ENCODE measurements at regions not wholly inside any gene's neighbourhood (a gene's known extent, or its start where the extent isn't known, plus 50 kb on each side); places are given as distances from the start of the nearest gene placed in this dataset.

GRCh38 chr7:25752967-25753791, 398.8 kb upstream of the NFE2L3 start:
- no peak for DNase-seq (ENCODE audit: low spot score in 2 of 2)
- intact Hi-C loops (cut with DNase I; ENCODE audit: low total_unique reads) = no loop called here

GRCh38 chr7:25753837-25754236, 398.2 kb upstream of the NFE2L3 start:
- no peak for DNase-seq (ENCODE audit: low spot score in 2 of 2)
- H3K4me3 ChIP-seq (ENCODE audit: low read depth, poor library complexity, severe bottlenecking) = no peak overlapping the region
- intact Hi-C loops (cut with DNase I; ENCODE audit: low total_unique reads) = no loop called here
- TF ChIP-seq CTCF (IDR thresholded peaks at IDR 0.05) (no peak), POLR2A (IDR thresholded peaks at IDR 0.05) (no peak)
- 82 to 89% methylated on average over 10 of the region's 10 CpGs for WGBS, 2 donors

More at GRCh38 chr7:25752967-25753791, 398.8 kb upstream of the NFE2L3 start:
- 79 to 85% methylated on average over 16 of the region's 16 CpGs for WGBS, 2 donors
- no peak overlapping the region for H3K4me3 ChIP-seq (ENCODE audit: low read depth, poor library complexity, severe bottlenecking)
- TF ChIP-seq POLR2A (IDR thresholded peaks at IDR 0.05) (no peak), CTCF (IDR thresholded peaks at IDR 0.05) (no peak)

DNA sequence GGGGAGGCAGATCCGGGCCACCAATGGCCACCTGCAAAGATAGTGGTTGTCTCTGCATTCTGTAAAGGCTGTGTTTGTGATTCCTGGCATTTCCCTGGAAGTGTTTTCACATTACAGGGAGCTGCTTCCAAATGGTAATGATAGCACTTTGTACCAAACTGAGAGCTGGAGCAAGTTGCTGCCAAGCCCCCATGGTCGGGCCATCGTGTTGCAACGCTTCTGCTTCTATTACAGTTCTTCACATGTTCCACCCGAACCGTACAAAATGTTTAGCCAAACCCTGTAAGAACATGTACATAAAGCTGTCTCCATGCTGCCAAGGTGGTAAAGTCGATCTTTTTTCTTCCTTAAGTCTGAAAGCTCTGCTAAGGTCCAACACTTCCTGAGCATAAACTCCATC, 397.7 kb upstream of the NFE2L3 start:
- 43 to 55% methylated on average over 7 of the region's 7 CpGs for WGBS, 2 donors
- intact Hi-C loops (cut with DNase I; ENCODE audit: low total_unique reads) = no loop called here
- peak in 1 of 2 donors; percentile 33 for DNase-seq (ENCODE audit: low spot score in 2 of 2)
- TF ChIP-seq POLR2A (IDR thresholded peaks at IDR 0.05) (no peak), CTCF (IDR thresholded peaks at IDR 0.05) (no peak)
- H3K4me3 ChIP-seq (ENCODE audit: low read depth, poor library complexity, severe bottlenecking) = no peak overlapping the region

DNA sequence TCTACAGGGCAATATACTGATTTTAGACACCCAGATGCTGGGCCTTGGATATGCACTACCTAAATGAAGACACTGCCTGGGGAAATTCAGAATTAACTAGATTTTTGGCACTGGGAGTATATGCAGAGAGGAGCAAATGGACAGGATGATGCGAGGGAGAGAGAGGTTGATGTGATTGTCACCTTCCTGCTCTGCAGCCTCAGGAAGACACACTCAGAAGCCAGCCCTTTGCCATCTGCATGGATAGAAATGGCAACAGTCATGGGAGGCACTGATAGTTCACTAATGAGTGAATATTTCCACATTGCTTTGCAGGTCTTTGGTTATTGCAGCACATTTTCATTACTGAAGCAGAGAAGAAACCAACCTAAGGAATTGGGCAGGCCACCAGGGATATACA, 397.2 kb upstream of the NFE2L3 start:
- intact Hi-C loops (cut with DNase I; ENCODE audit: low total_unique reads) = no loop called here
- no peak for DNase-seq (ENCODE audit: low spot score in 2 of 2)
- WGBS, 2 donors = 50 to 64% methylated on average over 1 of the region's 1 CpG
- TF ChIP-seq CTCF (IDR thresholded peaks at IDR 0.05) (no peak), POLR2A (IDR thresholded peaks at IDR 0.05) (no peak)
- H3K4me3 ChIP-seq (ENCODE audit: low read depth, poor library complexity, severe bottlenecking) = no peak overlapping the region

GRCh38 chr7:25756601-25757000, 395.4 kb upstream of the NFE2L3 start:
- intact Hi-C loops (cut with DNase I; ENCODE audit: low total_unique reads) = no loop called here
- no peak overlapping the region for H3K4me3 ChIP-seq (ENCODE audit: low read depth, poor library complexity, severe bottlenecking)
- DNase-seq (ENCODE audit: low spot score in 2 of 2) = no peak
- no peak for TF ChIP-seq CTCF (IDR thresholded peaks at IDR 0.05)
- TF ChIP-seq POLR2A (IDR thresholded peaks at IDR 0.05) = no peak

DNA sequence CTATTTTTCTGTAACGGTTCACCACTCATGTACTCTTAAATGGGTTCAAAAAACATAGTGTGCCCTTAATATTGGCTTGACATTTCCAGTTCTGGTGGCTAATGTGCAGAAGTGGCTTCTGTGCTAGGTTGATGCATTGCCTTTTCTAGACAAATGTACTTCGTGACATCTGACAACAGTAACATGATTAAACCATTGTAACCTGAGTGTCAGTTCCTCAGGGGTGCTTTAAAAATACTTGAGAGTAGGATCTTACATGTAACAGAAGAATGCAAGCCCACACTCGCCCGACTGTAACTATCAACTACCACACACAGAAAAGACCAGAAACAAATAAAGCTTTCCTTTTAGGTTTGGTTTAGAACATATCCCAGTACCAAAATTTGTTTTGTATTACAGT, 393.4 kb upstream of the NFE2L3 start:
- intact Hi-C loops (cut with DNase I; ENCODE audit: low total_unique reads) = no loop called here
- 46 to 63% methylated on average over 4 of the region's 4 CpGs for WGBS, 2 donors
- no peak for DNase-seq (ENCODE audit: low spot score in 2 of 2)
- no peak overlapping the region for H3K4me3 ChIP-seq (ENCODE audit: low read depth, poor library complexity, severe bottlenecking)
- TF ChIP-seq POLR2A (IDR thresholded peaks at IDR 0.05) = no peak
- no peak for TF ChIP-seq CTCF (IDR thresholded peaks at IDR 0.05)
